GM12891 (cell line): ENCODE measurements at regions not wholly inside any gene's neighbourhood (a gene's known extent, or its start where the extent isn't known, plus 50 kb on each side); places are given as distances from the start of the nearest gene placed in this dataset.
"Not testable (repeated sequence)": the region's sequence is repeated elsewhere in the genome, so short reads cannot be mapped to it uniquely, and the experiment has no call there.

Experiments
- DNase-seq: peaks from one replicate; pipeline ENCODE4 v3.0.0; 2011; ENCODE audit warnings: low spot score; ENCODE audit not compliant: insufficient read length
- FAIRE-seq: peaks from 2 replicates; lab custom pipeline; 2011; peaks lifted over from hg19 to GRCh38; lab: Jason Lieb, UNC
- PAX5 ChIP-seq: IDR thresholded peaks from 2 replicates; pipeline ENCODE4 v1.6.1; 2011; ENCODE audit warnings: low read length, moderate library complexity, mild to moderate bottlenecking; ENCODE audit not compliant: insufficient read depth, severe bottlenecking
- POLR2A ChIP-seq: IDR thresholded peaks from 2 replicates; pipeline ENCODE4 v1.6.1; 2011; ENCODE audit warnings: low read depth, low read length, control low read depth
- POLR2AphosphoS5 ChIP-seq: IDR thresholded peaks from 2 replicates; pipeline ENCODE4 v1.6.1; 2011; ENCODE audit warnings: low read depth, low read length, control low read depth
- POU2F2 ChIP-seq: IDR thresholded peaks from 2 replicates; pipeline ENCODE4 v1.6.1; 2011; ENCODE audit warnings: low read depth, mild to moderate bottlenecking, control low read depth, low read length, moderate library complexity
- SPI1 ChIP-seq: IDR thresholded peaks from 2 replicates; pipeline ENCODE4 v1.6.1; 2011; ENCODE audit warnings: low read depth, low read length, control low read depth
- TAF1 ChIP-seq: IDR thresholded peaks from 2 replicates; pipeline ENCODE4 v1.6.1; 2011; ENCODE audit warnings: low read depth, low read length, control low read depth

- not testable (repeated sequence) for DNase-seq, FAIRE-seq
Observed at GRCh38 chr10:93127642-93128215, 54.0 kb downstream of the CYP26A1 start.

GRCh38 chr10:93131986-93132385, 58.3 kb downstream of the CYP26A1 start:
- TF ChIP-seq SPI1 (no peak), POLR2A (no peak), TAF1 (no peak), POLR2AphosphoS5 (no peak), POU2F2 (no peak), PAX5 (no peak)
- FAIRE-seq (no peak), DNase-seq (no peak)

- DNase-seq (no peak), FAIRE-seq (no peak)
- no peak for TF ChIP-seq TAF1
- no peak for TF ChIP-seq POLR2A
Observed at GRCh38 chr10:93138113-93138870, 64.6 kb downstream of the CYP26A1 start.

- FAIRE-seq (no peak), DNase-seq (no peak)
- TF ChIP-seq POLR2A (no peak), POU2F2 (no peak), SPI1 (no peak), POLR2AphosphoS5 (no peak), TAF1 (no peak), PAX5 (no peak)
Observed at GRCh38 chr10:93139059-93139655, 65.5 kb downstream of the CYP26A1 start.

- TF ChIP-seq TAF1 (no peak), POLR2AphosphoS5 (no peak), POU2F2 (no peak), PAX5 (no peak), POLR2A (no peak), SPI1 (no peak)
- no peak for FAIRE-seq
- DNase-seq: no peak
Observed at GRCh38 chr10:93142534-93142933, 68.8 kb downstream of the CYP26A1 start.

GRCh38 chr10:93143281-93143680, 69.6 kb downstream of the CYP26A1 start:
- FAIRE-seq (no peak), DNase-seq (no peak)
- TF ChIP-seq PAX5 (no peak), POLR2AphosphoS5 (no peak), POLR2A (no peak), POU2F2 (no peak), SPI1 (no peak), TAF1 (no peak)

GRCh38 chr10:93146336-93146735, 72.6 kb downstream of the CYP26A1 start:
- FAIRE-seq (no peak), DNase-seq (no peak)
- no peak for TF ChIP-seq POLR2A
- TF ChIP-seq POLR2AphosphoS5: no peak
- no peak for TF ChIP-seq TAF1
- TF ChIP-seq SPI1: no peak
- no peak for TF ChIP-seq PAX5
- no peak for TF ChIP-seq POU2F2

GRCh38 chr10:93147281-93147680, 73.6 kb downstream of the CYP26A1 start:
- no peak for FAIRE-seq
- TF ChIP-seq PAX5: no peak
- TF ChIP-seq TAF1: no peak
- no peak for TF ChIP-seq POLR2A
- TF ChIP-seq POLR2AphosphoS5: no peak
- TF ChIP-seq SPI1: no peak
- TF ChIP-seq POU2F2: no peak
- no peak for DNase-seq

GRCh38 chr10:93148476-93148875, 74.8 kb downstream of the CYP26A1 start:
- TF ChIP-seq TAF1 (no peak), POLR2A (no peak), POLR2AphosphoS5 (no peak), PAX5 (no peak), POU2F2 (no peak), SPI1 (no peak)

GRCh38 chr10:93149761-93150160, 76.1 kb downstream of the CYP26A1 start:
- TF ChIP-seq POU2F2 (no peak), POLR2A (no peak), TAF1 (no peak), SPI1 (no peak)
- DNase-seq (no peak), FAIRE-seq (no peak)

More at GRCh38 chr10:93148476-93148875, 74.8 kb downstream of the CYP26A1 start:
- FAIRE-seq (no peak), DNase-seq (no peak)

- DNase-seq: no peak
- FAIRE-seq: no peak
- TF ChIP-seq SPI1 (no peak), POLR2A (no peak), PAX5 (no peak), POLR2AphosphoS5 (no peak), TAF1 (no peak), POU2F2 (no peak)
Observed at GRCh38 chr10:93150289-93150688, 76.6 kb downstream of the CYP26A1 start.
